HEK293 (cell line): ENCODE measurements at regions not wholly inside any gene's neighbourhood (a gene's known extent, or its start where the extent isn't known, plus 50 kb on each side); places are given as distances from the start of the nearest gene placed in this dataset.

Experiments used
- CTCF ChIA-PET: fragments of 350-600 bp; formaldehyde crosslinking; extraction: SDS; loops from one replicate; lab custom pipeline; 2021; ENCODE audit warnings: antibody characterized with exemption; lab: Yijun Ruan, JAX
- POLR2A ChIA-PET: fragments of 300-600 bp; formaldehyde crosslinking; extraction: SDS; loops from one replicate; lab custom pipeline; 2020; ENCODE audit warnings: antibody characterized with exemption, inconsistent platforms; lab: Yijun Ruan, JAX
- H3K27ac ChIP-seq: fragments of 200-500 bp; sonication (Bioruptor generic); 2 replicates; pipeline ENCODE4 v1.5.1; 2014; ENCODE audit warnings: low read depth, low read length, control low read depth, inconsistent platforms; ENCODE audit errors: extremely low read depth
- H3K36me3 ChIP-seq, 2 experiments: fragments of 200-500 bp in 1 of 2; sonication (Bioruptor generic) in 1 of 2; 1 replicate in 1 of 2; 2 replicates in 1 of 2; pipeline ENCODE4 v1.5.1; 2014 to 2017; ENCODE audit warnings: inconsistent platforms in 2 of 2, low read length in 2 of 2; ENCODE audit not compliant: control insufficient read depth in 2 of 2, insufficient read depth in 1 of 2
- H3K4me1 ChIP-seq: fragments of 200-500 bp; sonication (Bioruptor generic); 2 replicates; pipeline ENCODE4 v1.5.1; 2014; ENCODE audit warnings: mild to moderate bottlenecking, low read length, inconsistent platforms; ENCODE audit not compliant: control insufficient read depth, insufficient read depth
- H3K4me3 ChIP-seq: 2 replicates; pipeline ENCODE4 v1.5.1; 2011; ENCODE audit warnings: low read depth, mild to moderate bottlenecking, control low read depth, low read length, moderate library complexity
- H3K9me3 ChIP-seq: fragments of 200-500 bp; sonication (Bioruptor generic); 2 replicates; pipeline ENCODE4 v1.5.1; 2014; ENCODE audit warnings: low read depth, low read length, inconsistent platforms; ENCODE audit not compliant: control insufficient read depth, insufficient read depth
- BCL11B ChIP-seq: fragments of 450-650 bp; formaldehyde crosslinking; IDR thresholded peaks from 2 replicates; pipeline ENCODE4 v1.5.1; 2016; ENCODE audit warnings: low read depth, missing biosample characterization, missing genetic modification characterization
- GFI1B ChIP-seq: fragments of 450-650 bp; formaldehyde crosslinking; IDR thresholded peaks from 2 replicates; pipeline ENCODE4 v1.5.1; 2016; ENCODE audit warnings: missing biosample characterization, missing genetic modification characterization
- KLF7 ChIP-seq: fragments of 450-650 bp; formaldehyde crosslinking; IDR thresholded peaks from 2 replicates; pipeline ENCODE4 v1.5.1; 2016; ENCODE audit warnings: missing biosample characterization, missing genetic modification characterization, borderline replicate concordance
- REST ChIP-seq: fragments of 450-650 bp; formaldehyde crosslinking; IDR thresholded peaks from 2 replicates; pipeline ENCODE4 v1.5.1; 2016; ENCODE audit warnings: missing biosample characterization, missing genetic modification characterization
- TRIM28 ChIP-seq: IDR thresholded peaks from 2 replicates; pipeline ENCODE4 v1.6.1; 2011; ENCODE audit warnings: low read length, control low read depth, borderline replicate concordance
- ZNF132 ChIP-seq: fragments of 450-650 bp; formaldehyde crosslinking; IDR thresholded peaks from 2 replicates; pipeline ENCODE4 v1.5.1; 2017; ENCODE audit warnings: missing biosample characterization, missing genetic modification characterization, borderline replicate concordance
- ZNF18 ChIP-seq: fragments of 450-650 bp; formaldehyde crosslinking; IDR thresholded peaks from 2 replicates; pipeline ENCODE4 v1.5.1; 2016; ENCODE audit warnings: missing biosample characterization, missing genetic modification characterization
- ZNF280C ChIP-seq: fragments of 450-650 bp; formaldehyde crosslinking; IDR thresholded peaks from 2 replicates; pipeline ENCODE4 v1.5.1; 2016; ENCODE audit warnings: missing biosample characterization, missing genetic modification characterization
- ZNF292 ChIP-seq: fragments of 450-650 bp; formaldehyde crosslinking; IDR thresholded peaks from 2 replicates; pipeline ENCODE4 v1.5.1; 2016; ENCODE audit warnings: low read depth, missing biosample characterization, missing genetic modification characterization, borderline replicate concordance
- ZNF302 ChIP-seq: fragments of 450-650 bp; formaldehyde crosslinking; IDR thresholded peaks from 2 replicates; pipeline ENCODE4 v1.5.1; 2016; ENCODE audit warnings: missing biosample characterization, missing genetic modification characterization, low read depth
- ZNF416 ChIP-seq: fragments of 450-650 bp; formaldehyde crosslinking; IDR thresholded peaks from 2 replicates; pipeline ENCODE4 v1.5.1; 2016; ENCODE audit warnings: missing biosample characterization, missing genetic modification characterization
- ZNF514 ChIP-seq: fragments of 450-650 bp; formaldehyde crosslinking; IDR thresholded peaks from 2 replicates; pipeline ENCODE4 v1.5.1; 2016; ENCODE audit warnings: missing biosample characterization, missing genetic modification characterization
- ZNF561 ChIP-seq: fragments of 450-650 bp; IDR thresholded peaks from 2 replicates; pipeline ENCODE4 v1.5.1; 2018; ENCODE audit warnings: missing biosample characterization, missing genetic modification characterization, borderline replicate concordance
- ZNF580 ChIP-seq: fragments of 450-650 bp; formaldehyde crosslinking; IDR thresholded peaks from 2 replicates; pipeline ENCODE4 v1.5.1; 2016; ENCODE audit warnings: missing biosample characterization, missing genetic modification characterization
- ZNF660 ChIP-seq: fragments of 450-650 bp; IDR thresholded peaks from 2 replicates; pipeline ENCODE4 v1.5.1; 2018; ENCODE audit warnings: missing biosample characterization, mild to moderate bottlenecking, missing genetic modification characterization
- ZNF692 ChIP-seq: fragments of 450-650 bp; formaldehyde crosslinking; IDR thresholded peaks from 2 replicates; pipeline ENCODE4 v1.5.1; 2016; ENCODE audit warnings: missing biosample characterization, missing genetic modification characterization
- ZNF777 ChIP-seq: fragments of 450-650 bp; formaldehyde crosslinking; IDR thresholded peaks from 2 replicates; pipeline ENCODE4 v1.5.1; 2017; ENCODE audit warnings: missing biosample characterization, missing genetic modification characterization, borderline replicate concordance

- no peak for TF ChIP-seq ZNF416
Observed at GRCh38 chr5:3209918-3210317, 385.7 kb upstream of the IRX1 start (continued).

- no peaks in the 10 kb centered on the region for H3K9me3 ChIP-seq
- CTCF ChIA-PET: no interaction called here
- no peak for TF ChIP-seq ZNF292 (tag by site-specific recombination)
- no peak for TF ChIP-seq ZNF660 (tag by site-specific recombination)
- no peak for TF ChIP-seq ZNF692
- TF ChIP-seq REST (tag by site-specific recombination): no peak
- TF ChIP-seq ZNF561 (tag by site-specific recombination): no peak
- no peak for TF ChIP-seq GFI1B (tag by site-specific recombination)
- no peak for TF ChIP-seq ZNF777 (tag by site-specific recombination)
- TF ChIP-seq ZNF280C (tag by site-specific recombination): no peak
- TF ChIP-seq BCL11B (tag by site-specific recombination): no peak
- TF ChIP-seq ZNF514 (tag by site-specific recombination): no peak
- no peak for TF ChIP-seq KLF7 (tag by site-specific recombination)
- no peak for TF ChIP-seq ZNF132 (tag by site-specific recombination)
- no peak for TF ChIP-seq ZNF302 (tag by site-specific recombination)
- no peak for TF ChIP-seq TRIM28
- no peak for TF ChIP-seq ZNF580
- no peak for TF ChIP-seq ZNF18 (tag by site-specific recombination)
- H3K4me1 ChIP-seq: no peaks in the 10 kb centered on the region
- H3K27ac ChIP-seq: no peak overlapping the region
- no peaks in the 10 kb centered on the region for H3K36me3 ChIP-seq
- POLR2A ChIA-PET: no interaction called here
- H3K4me3 ChIP-seq: no peak overlapping the region
Observed at GRCh38 chr5:3202570-3202969, 393.1 kb upstream of the IRX1 start.
